Esophagus squamous epithelium (tissue), 4 donors: ENCODE measurements at regions not wholly inside any gene's neighbourhood (a gene's known extent, or its start where the extent isn't known, plus 50 kb on each side); places are given as distances from the start of the nearest gene placed in this dataset.

Source experiments
- POLR2A ChIP-seq, 4 donors: fragments of 450-650 bp; IDR thresholded peaks; one replicate each; pipeline ENCODE4 v1.6.1; 2017; ENCODE audit warnings: antibody characterized with exemption in 4 of 4, mild to moderate bottlenecking in 4 of 4, moderate library complexity in 3 of 4
- TF ChIP-seq, protein P1 (sequence below), 6 experiments: fragments of 450-650 bp in 4 of 6; fragments of 200-600 bp in 2 of 6; sonication (generic) in 2 of 6; IDR thresholded peaks; one replicate each; pipeline ENCODE4 v1.5.1; 2016 to 2019; ENCODE audit warnings: antibody characterized with exemption in 6 of 6, mild to moderate bottlenecking in 4 of 6, moderate library complexity in 4 of 6

DNA sequence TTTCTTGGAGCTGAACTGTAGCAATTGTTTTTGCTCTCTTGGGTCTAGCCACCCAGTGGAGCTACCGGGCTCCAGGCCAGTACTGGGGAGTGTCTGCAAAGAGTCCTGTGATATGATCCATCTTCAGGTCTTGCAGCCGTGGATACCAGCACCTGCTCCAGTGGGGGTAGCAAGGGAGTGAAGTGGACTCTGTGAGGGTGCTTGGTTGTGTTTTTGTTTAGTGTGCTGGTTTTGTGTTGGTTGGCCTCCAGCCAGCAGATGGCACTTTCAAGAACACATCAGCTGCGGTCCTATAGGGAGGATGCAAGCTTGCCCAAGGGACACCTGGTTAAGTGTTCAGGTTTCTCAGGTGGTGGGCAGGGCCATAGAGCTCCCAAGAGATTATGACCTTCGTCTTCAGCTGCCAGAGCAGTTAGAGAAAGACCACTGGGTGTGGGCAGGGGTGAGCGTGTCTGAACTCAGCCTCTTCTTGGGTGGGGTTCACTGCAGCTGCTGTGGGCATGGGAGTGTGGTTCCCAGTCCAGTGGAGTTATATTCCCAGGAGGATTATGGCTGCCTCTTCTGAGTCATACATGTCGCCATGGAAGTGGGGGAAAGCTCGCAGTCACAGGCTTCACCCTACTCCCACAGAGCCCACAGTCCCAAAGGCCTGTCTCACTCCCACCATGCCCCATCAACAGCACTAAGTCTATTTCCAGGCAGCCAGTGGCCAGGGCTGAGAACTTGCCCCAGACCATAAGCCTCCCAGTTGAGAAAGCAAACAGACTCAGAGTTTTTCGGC, 811.6 kb downstream of the GLUD2 start:
- TF ChIP-seq POLR2A (IDR thresholded peaks at IDR 0.05), result no peak
- TF ChIP-seq, protein P1, sequence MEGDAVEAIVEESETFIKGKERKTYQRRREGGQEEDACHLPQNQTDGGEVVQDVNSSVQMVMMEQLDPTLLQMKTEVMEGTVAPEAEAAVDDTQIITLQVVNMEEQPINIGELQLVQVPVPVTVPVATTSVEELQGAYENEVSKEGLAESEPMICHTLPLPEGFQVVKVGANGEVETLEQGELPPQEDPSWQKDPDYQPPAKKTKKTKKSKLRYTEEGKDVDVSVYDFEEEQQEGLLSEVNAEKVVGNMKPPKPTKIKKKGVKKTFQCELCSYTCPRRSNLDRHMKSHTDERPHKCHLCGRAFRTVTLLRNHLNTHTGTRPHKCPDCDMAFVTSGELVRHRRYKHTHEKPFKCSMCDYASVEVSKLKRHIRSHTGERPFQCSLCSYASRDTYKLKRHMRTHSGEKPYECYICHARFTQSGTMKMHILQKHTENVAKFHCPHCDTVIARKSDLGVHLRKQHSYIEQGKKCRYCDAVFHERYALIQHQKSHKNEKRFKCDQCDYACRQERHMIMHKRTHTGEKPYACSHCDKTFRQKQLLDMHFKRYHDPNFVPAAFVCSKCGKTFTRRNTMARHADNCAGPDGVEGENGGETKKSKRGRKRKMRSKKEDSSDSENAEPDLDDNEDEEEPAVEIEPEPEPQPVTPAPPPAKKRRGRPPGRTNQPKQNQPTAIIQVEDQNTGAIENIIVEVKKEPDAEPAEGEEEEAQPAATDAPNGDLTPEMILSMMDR (IDR thresholded peaks at IDR 0.05), result no peak
